IPS-15b (cell line): ENCODE measurements at regions not wholly inside any gene's neighbourhood (a gene's known extent, or its start where the extent isn't known, plus 50 kb on each side); places are given as distances from the start of the nearest gene placed in this dataset.

ENCODE experiments used
- H3K27me3 ChIP-seq: one replicate; pipeline ENCODE4 v1.6.1; 2013; ENCODE audit warnings: low read length; ENCODE audit not compliant: control insufficient read depth, insufficient read depth
- H3K36me3 ChIP-seq: one replicate; pipeline ENCODE4 v1.6.1; 2013; ENCODE audit warnings: low read length; ENCODE audit not compliant: control insufficient read depth, insufficient read depth
- H3K4me1 ChIP-seq: one replicate; pipeline ENCODE4 v1.6.1; 2013; ENCODE audit warnings: mild to moderate bottlenecking, low read length; ENCODE audit not compliant: control insufficient read depth, insufficient read depth
- H3K4me3 ChIP-seq: one replicate; pipeline ENCODE4 v1.5.1; 2013; ENCODE audit warnings: low read depth, low read length
- H3K9ac ChIP-seq: one replicate; pipeline ENCODE4 v1.6.1; 2013; ENCODE audit warnings: low read depth, mild to moderate bottlenecking, low read length
- H3K9me3 ChIP-seq: one replicate; pipeline ENCODE4 v1.6.1; 2013; ENCODE audit warnings: mild to moderate bottlenecking, low read length; ENCODE audit not compliant: control insufficient read depth, insufficient read depth

- Histone ChIP-seq H3K4me3 (no peak overlapping the region), H3K9me3 (no peaks in the 10 kb centered on the region), H3K9ac (no peak overlapping the region), H3K36me3 (no peaks in the 10 kb centered on the region), H3K27me3 (no peaks in the 10 kb centered on the region), H3K4me1 (no peaks in the 10 kb centered on the region)
Observed at GRCh38 chr1:168958562-168959289, 147.8 kb upstream of the ATP1B1 start.

- no peaks in the 10 kb centered on the region for H3K9me3 ChIP-seq
- no peaks in the 10 kb centered on the region for H3K4me1 ChIP-seq
- no peak overlapping the region for H3K4me3 ChIP-seq
- H3K9ac ChIP-seq = no peak overlapping the region
- no peaks in the 10 kb centered on the region for H3K27me3 ChIP-seq
- no peaks in the 10 kb centered on the region for H3K36me3 ChIP-seq
Observed at GRCh38 chr1:168959382-168959781, 147.1 kb upstream of the ATP1B1 start.

GRCh38 chr1:168960114-168960513 lies 146.4 kb upstream of the ATP1B1 start:
- Histone ChIP-seq H3K36me3 (no peaks in the 10 kb centered on the region), H3K4me1 (no peaks in the 10 kb centered on the region), H3K9me3 (no peaks in the 10 kb centered on the region), H3K4me3 (no peak overlapping the region), H3K27me3 (no peaks in the 10 kb centered on the region), H3K9ac (no peak overlapping the region)

GRCh38 chr1:168960595-168960994 lies 145.9 kb upstream of the ATP1B1 start:
- Histone ChIP-seq H3K36me3 (no peaks in the 10 kb centered on the region), H3K9me3 (no peaks in the 10 kb centered on the region), H3K4me1 (no peaks in the 10 kb centered on the region), H3K4me3 (no peak overlapping the region), H3K27me3 (no peaks in the 10 kb centered on the region), H3K9ac (no peak overlapping the region)

GRCh38 chr1:168963601-168964000 lies 142.9 kb upstream of the ATP1B1 start:
- H3K4me3 ChIP-seq = no peak overlapping the region
- H3K36me3 ChIP-seq = no peaks in the 10 kb centered on the region
- no peaks in the 10 kb centered on the region for H3K27me3 ChIP-seq
- no peaks in the 10 kb centered on the region for H3K9me3 ChIP-seq
- H3K9ac ChIP-seq = no peak overlapping the region
- H3K4me1 ChIP-seq = no peaks in the 10 kb centered on the region

GRCh38 chr1:168964478-168964877 lies 142.0 kb upstream of the ATP1B1 start:
- Histone ChIP-seq H3K9me3 (no peaks in the 10 kb centered on the region), H3K4me1 (no peaks in the 10 kb centered on the region), H3K27me3 (no peaks in the 10 kb centered on the region), H3K9ac (no peak overlapping the region), H3K36me3 (no peaks in the 10 kb centered on the region), H3K4me3 (no peak overlapping the region)

- no peaks in the 10 kb centered on the region for H3K36me3 ChIP-seq
- no peaks in the 10 kb centered on the region for H3K27me3 ChIP-seq
- H3K4me3 ChIP-seq = no peak overlapping the region
- H3K4me1 ChIP-seq = peaks cover 5% of the 10 kb centered on the region
- no peaks in the 10 kb centered on the region for H3K9me3 ChIP-seq
- no peak overlapping the region for H3K9ac ChIP-seq
Observed at GRCh38 chr1:168966217-168966616, 140.3 kb upstream of the ATP1B1 start.

GRCh38 chr1:168966636-168967035 lies 139.9 kb upstream of the ATP1B1 start:
- Histone ChIP-seq H3K9me3 (no peaks in the 10 kb centered on the region), H3K9ac (no peak overlapping the region), H3K36me3 (no peaks in the 10 kb centered on the region), H3K4me3 (no peak overlapping the region), H3K27me3 (no peaks in the 10 kb centered on the region), H3K4me1 (peaks cover 5% of the 10 kb centered on the region)

- H3K27me3 ChIP-seq = no peaks in the 10 kb centered on the region
- H3K36me3 ChIP-seq = no peaks in the 10 kb centered on the region
- H3K9me3 ChIP-seq = no peaks in the 10 kb centered on the region
- peaks cover 5% of the 10 kb centered on the region for H3K4me1 ChIP-seq
- no peak overlapping the region for H3K4me3 ChIP-seq
- H3K9ac ChIP-seq = no peak overlapping the region
Observed at GRCh38 chr1:168970926-168971659, 135.4 kb upstream of the ATP1B1 start.

GRCh38 chr1:168972225-168972624 lies 134.3 kb upstream of the ATP1B1 start:
- H3K9me3 ChIP-seq = no peaks in the 10 kb centered on the region
- peaks cover 5% of the 10 kb centered on the region for H3K4me1 ChIP-seq
- H3K27me3 ChIP-seq = no peaks in the 10 kb centered on the region
- H3K36me3 ChIP-seq = no peaks in the 10 kb centered on the region
- H3K9ac ChIP-seq = no peak overlapping the region
- H3K4me3 ChIP-seq = no peak overlapping the region

GRCh38 chr1:168972887-168973286 lies 133.6 kb upstream of the ATP1B1 start:
- no peak overlapping the region for H3K9ac ChIP-seq
- H3K9me3 ChIP-seq = no peaks in the 10 kb centered on the region
- no peaks in the 10 kb centered on the region for H3K36me3 ChIP-seq
- no peaks in the 10 kb centered on the region for H3K27me3 ChIP-seq
- no peak overlapping the region for H3K4me3 ChIP-seq
- peaks cover 5% of the 10 kb centered on the region for H3K4me1 ChIP-seq

- Histone ChIP-seq H3K4me1 (peaks cover 5% of the 10 kb centered on the region), H3K36me3 (no peaks in the 10 kb centered on the region), H3K9me3 (no peaks in the 10 kb centered on the region), H3K9ac (no peak overlapping the region), H3K27me3 (no peaks in the 10 kb centered on the region), H3K4me3 (no peak overlapping the region)
Observed at GRCh38 chr1:168974117-168974516, 132.4 kb upstream of the ATP1B1 start.
